Neural cell (in vitro differentiated cells): ENCODE measurements at regions not wholly inside any gene's neighbourhood (a gene's known extent, or its start where the extent isn't known, plus 50 kb on each side); places are given as distances from the start of the nearest gene placed in this dataset.

Source experiments
- H2AFZ ChIP-seq: fragments of 200-600, 300-800 bp; sonication (generic), shearing (Covaris generic); 2 replicates; pipeline ENCODE4 v1.6.0; 2014; ENCODE audit warnings: low read depth, mild to moderate bottlenecking, antibody characterized with exemption, low read length, moderate library complexity
- H3F3A ChIP-seq: fragments of 200-600 bp; shearing (Covaris generic); 2 replicates; pipeline ENCODE4 v1.6.1; 2016; ENCODE audit warnings: mild to moderate bottlenecking, moderate library complexity, mixed read lengths, antibody characterized with exemption, low read length; ENCODE audit not compliant: insufficient read depth, poor library complexity, severe bottlenecking
- H3K27ac ChIP-seq: fragments of 200-600, 300-800 bp; sonication (generic), shearing (Covaris generic); 2 replicates; pipeline ENCODE4 v1.5.1; 2014; ENCODE audit warnings: mild to moderate bottlenecking, low read length, moderate library complexity
- H3K27me3 ChIP-seq: fragments of 300-800, 200-600 bp; sonication (generic), shearing (Covaris generic); 2 replicates; pipeline ENCODE4 v1.6.0; 2014; ENCODE audit warnings: mild to moderate bottlenecking, low read depth, low read length, moderate library complexity; ENCODE audit not compliant: insufficient read depth
- H3K36me3 ChIP-seq: fragments of 300-800, 200-600 bp; sonication (generic), shearing (Covaris generic); 2 replicates; pipeline ENCODE4 v1.5.1; 2014; ENCODE audit warnings: mild to moderate bottlenecking, antibody characterized with exemption, low read length, moderate library complexity; ENCODE audit not compliant: insufficient read depth
- H3K4me2 ChIP-seq: fragments of 300-800, 200-600 bp; sonication (generic), shearing (Covaris generic); 2 replicates; pipeline ENCODE4 v1.6.0; 2014; ENCODE audit warnings: mild to moderate bottlenecking, low read length
- H3K4me3 ChIP-seq: fragments of 300-800, 200-600 bp; sonication (generic), shearing (Covaris generic); 2 replicates; pipeline ENCODE4 v1.5.1; 2014; ENCODE audit warnings: mild to moderate bottlenecking, low read length, moderate library complexity
- H3K79me2 ChIP-seq: fragments of 200-600 bp; shearing (Covaris generic); replicated peaks from 2 replicates; pipeline ENCODE4 v1.6.0; 2014; ENCODE audit warnings: mild to moderate bottlenecking, low read length, moderate library complexity; ENCODE audit not compliant: insufficient read depth
- H3K9ac ChIP-seq: fragments of 300-800, 200-600 bp; sonication (generic), shearing (Covaris generic); 2 replicates; pipeline ENCODE4 v1.6.1; 2016; ENCODE audit warnings: mild to moderate bottlenecking, low read length, mixed read lengths
- H3K9me2 ChIP-seq: fragments of 200-600 bp; shearing (Covaris generic); 2 replicates; pipeline ENCODE4 v1.6.1; 2016; ENCODE audit warnings: mild to moderate bottlenecking, low read length, mixed read lengths; ENCODE audit not compliant: insufficient read depth
- H3K9me3 ChIP-seq: fragments of 200-600, 300-800 bp; sonication (generic), shearing (Covaris generic); 2 replicates; pipeline ENCODE4 v1.6.1; 2016; ENCODE audit warnings: mild to moderate bottlenecking, mixed run types, low read length, moderate library complexity, mixed read lengths
- H4K20me1 ChIP-seq: fragments of 200-600 bp; shearing (Covaris generic); 2 replicates; pipeline ENCODE4 v1.6.1; 2016; ENCODE audit warnings: mild to moderate bottlenecking, mixed run types; ENCODE audit not compliant: insufficient read depth
- CTCF ChIP-seq: fragments of 450-650 bp; IDR thresholded peaks from 2 replicates; pipeline ENCODE4 v1.5.1; 2014; ENCODE audit warnings: antibody characterized with exemption, mild to moderate bottlenecking, moderate library complexity; ENCODE audit not compliant: poor library complexity, severe bottlenecking
- EP300 ChIP-seq: fragments of 450-650 bp; conservative IDR thresholded peaks from 2 replicates; pipeline ENCODE4 v1.6.1; 2014; ENCODE audit warnings: antibody characterized with exemption, mild to moderate bottlenecking, moderate library complexity; ENCODE audit not compliant: poor library complexity, severe bottlenecking
- EZH2 ChIP-seq: fragments of 200-600, 300-800 bp; shearing (Covaris generic), sonication (generic); IDR thresholded peaks from 2 replicates; pipeline ENCODE4 v1.6.1; 2014; ENCODE audit warnings: antibody characterized with exemption, low read length, borderline replicate concordance, mild to moderate bottlenecking; ENCODE audit not compliant: insufficient read depth, poor library complexity, severe bottlenecking
- MXI1 ChIP-seq: fragments of 450-650 bp; conservative IDR thresholded peaks from 2 replicates; pipeline ENCODE4 v1.6.1; 2014; ENCODE audit warnings: antibody characterized with exemption, mild to moderate bottlenecking; ENCODE audit not compliant: poor library complexity, severe bottlenecking
- POLR2AphosphoS5 ChIP-seq: IDR thresholded peaks from 2 replicates; pipeline ENCODE4 v1.6.1; 2012
- RAD21 ChIP-seq: fragments of 450-650 bp; conservative IDR thresholded peaks from 2 replicates; pipeline ENCODE4 v1.6.1; 2014; ENCODE audit warnings: antibody characterized with exemption, mild to moderate bottlenecking, moderate library complexity
- SMC3 ChIP-seq: fragments of 450-650 bp; conservative IDR thresholded peaks from 2 replicates; pipeline ENCODE4 v1.6.1; 2014; ENCODE audit warnings: antibody characterized with exemption, mild to moderate bottlenecking, moderate library complexity; ENCODE audit not compliant: poor library complexity
- TAF1 ChIP-seq: IDR thresholded peaks from 2 replicates; pipeline ENCODE4 v1.6.1; 2012; ENCODE audit warnings: low read depth
- TF ChIP-seq, protein P1 (sequence below): IDR thresholded peaks from 2 replicates; pipeline ENCODE4 v1.6.1; 2012; ENCODE audit warnings: borderline replicate concordance

DNA sequence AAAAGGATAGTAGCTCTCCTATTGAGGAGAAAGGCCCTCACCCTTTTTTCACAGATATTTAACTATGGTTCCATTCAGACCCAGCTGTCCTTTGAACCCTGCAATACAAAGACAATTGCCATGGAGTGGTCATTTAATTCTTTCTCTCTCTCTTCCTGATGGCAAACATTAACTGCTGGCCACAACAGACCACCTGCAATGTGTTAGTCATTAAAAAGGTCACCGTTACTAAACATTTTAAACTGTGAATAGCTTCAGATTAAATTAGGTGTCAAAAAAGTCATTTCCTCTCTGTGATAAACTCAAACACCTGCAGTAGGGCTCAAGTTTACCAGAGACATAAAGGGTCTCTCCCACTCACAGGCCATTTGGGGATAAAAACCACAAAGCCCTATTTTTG, 697.2 kb downstream of the TOX3 start:
- no peak overlapping the region for H3K4me3 ChIP-seq
- no peaks in the 10 kb centered on the region for H3K79me2 ChIP-seq
- H3K9ac ChIP-seq, result no peak overlapping the region
- H3F3A ChIP-seq, result no peaks in the 10 kb centered on the region
- no peaks in the 10 kb centered on the region for H3K9me2 ChIP-seq
- H2AFZ ChIP-seq, result no peak overlapping the region
- H3K27me3 ChIP-seq, result no peaks in the 10 kb centered on the region
- no peak for TF ChIP-seq SMC3
- TF ChIP-seq, protein P1, sequence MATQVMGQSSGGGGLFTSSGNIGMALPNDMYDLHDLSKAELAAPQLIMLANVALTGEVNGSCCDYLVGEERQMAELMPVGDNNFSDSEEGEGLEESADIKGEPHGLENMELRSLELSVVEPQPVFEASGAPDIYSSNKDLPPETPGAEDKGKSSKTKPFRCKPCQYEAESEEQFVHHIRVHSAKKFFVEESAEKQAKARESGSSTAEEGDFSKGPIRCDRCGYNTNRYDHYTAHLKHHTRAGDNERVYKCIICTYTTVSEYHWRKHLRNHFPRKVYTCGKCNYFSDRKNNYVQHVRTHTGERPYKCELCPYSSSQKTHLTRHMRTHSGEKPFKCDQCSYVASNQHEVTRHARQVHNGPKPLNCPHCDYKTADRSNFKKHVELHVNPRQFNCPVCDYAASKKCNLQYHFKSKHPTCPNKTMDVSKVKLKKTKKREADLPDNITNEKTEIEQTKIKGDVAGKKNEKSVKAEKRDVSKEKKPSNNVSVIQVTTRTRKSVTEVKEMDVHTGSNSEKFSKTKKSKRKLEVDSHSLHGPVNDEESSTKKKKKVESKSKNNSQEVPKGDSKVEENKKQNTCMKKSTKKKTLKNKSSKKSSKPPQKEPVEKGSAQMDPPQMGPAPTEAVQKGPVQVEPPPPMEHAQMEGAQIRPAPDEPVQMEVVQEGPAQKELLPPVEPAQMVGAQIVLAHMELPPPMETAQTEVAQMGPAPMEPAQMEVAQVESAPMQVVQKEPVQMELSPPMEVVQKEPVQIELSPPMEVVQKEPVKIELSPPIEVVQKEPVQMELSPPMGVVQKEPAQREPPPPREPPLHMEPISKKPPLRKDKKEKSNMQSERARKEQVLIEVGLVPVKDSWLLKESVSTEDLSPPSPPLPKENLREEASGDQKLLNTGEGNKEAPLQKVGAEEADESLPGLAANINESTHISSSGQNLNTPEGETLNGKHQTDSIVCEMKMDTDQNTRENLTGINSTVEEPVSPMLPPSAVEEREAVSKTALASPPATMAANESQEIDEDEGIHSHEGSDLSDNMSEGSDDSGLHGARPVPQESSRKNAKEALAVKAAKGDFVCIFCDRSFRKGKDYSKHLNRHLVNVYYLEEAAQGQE, result no peak
- TF ChIP-seq EP300, result no peak
- TF ChIP-seq MXI1, result no peak
- no peak for TF ChIP-seq CTCF
- TF ChIP-seq TAF1, result no peak
- no peak for TF ChIP-seq POLR2AphosphoS5
- no peak for TF ChIP-seq EZH2
- no peak for TF ChIP-seq RAD21
- no peak overlapping the region for H3K27ac ChIP-seq
- no peaks in the 10 kb centered on the region for H3K36me3 ChIP-seq
- H3K4me2 ChIP-seq, result no peak overlapping the region
- H4K20me1 ChIP-seq, result no peaks in the 10 kb centered on the region
- H3K9me3 ChIP-seq, result no peaks in the 10 kb centered on the region

- no peaks in the 10 kb centered on the region for H3K36me3 ChIP-seq
- no peak overlapping the region for H2AFZ ChIP-seq
- H3K27me3 ChIP-seq, result no peaks in the 10 kb centered on the region
- no peaks in the 10 kb centered on the region for H3K9me2 ChIP-seq
- H3K79me2 ChIP-seq, result no peaks in the 10 kb centered on the region
- no peak overlapping the region for H3K9ac ChIP-seq
- H4K20me1 ChIP-seq, result no peaks in the 10 kb centered on the region
- no peak for TF ChIP-seq RAD21
- no peak for TF ChIP-seq EZH2
- TF ChIP-seq, protein P1, result no peak
- TF ChIP-seq MXI1, result no peak
- TF ChIP-seq TAF1, result no peak
- no peak for TF ChIP-seq EP300
- TF ChIP-seq SMC3, result no peak
- H3K27ac ChIP-seq, result no peak overlapping the region
- no peaks in the 10 kb centered on the region for H3F3A ChIP-seq
- H3K9me3 ChIP-seq, result no peaks in the 10 kb centered on the region
- no peak overlapping the region for H3K4me2 ChIP-seq
- no peak overlapping the region for H3K4me3 ChIP-seq
Observed at GRCh38 chr16:51845586-51846305, 694.7 kb upstream of the SALL1 start.
